Type B pancreatic cell (in vitro differentiated cells): ENCODE measurements at regions not wholly inside any gene's neighbourhood (a gene's known extent, or its start where the extent isn't known, plus 50 kb on each side); places are given as distances from the start of the nearest gene placed in this dataset.
A peak's percentile ranks its signal among the peaks of the same experiment; 100 is the strongest.

Experiments used
- DNase-seq: peaks from one replicate; pipeline ENCODE4 v3.0.0; 2021; ENCODE audit warnings: mixed read lengths; ENCODE audit not compliant: unreplicated experiment; ENCODE audit errors: extremely low spot score
- H3K27ac Mint-ChIP-seq: 2 replicates; pipeline ENCODE4 v1.8.0; 2021; ENCODE audit warnings: mild to moderate bottlenecking, mixed read lengths
- H3K27me3 Mint-ChIP-seq: 2 replicates; pipeline ENCODE4 v1.8.0; 2021; ENCODE audit warnings: mixed read lengths
- H3K36me3 Mint-ChIP-seq: 2 replicates; pipeline ENCODE4 v1.8.0; 2021; ENCODE audit warnings: mixed read lengths
- H3K4me1 Mint-ChIP-seq: one replicate; pipeline ENCODE4 v1.8.0; 2021; ENCODE audit warnings: mixed read lengths; ENCODE audit not compliant: unreplicated experiment
- H3K4me3 Mint-ChIP-seq: 2 replicates; pipeline ENCODE4 v1.8.0; 2021; ENCODE audit warnings: mild to moderate bottlenecking, mixed read lengths
- H3K9me3 Mint-ChIP-seq: 2 replicates; pipeline ENCODE4 v1.8.0; 2021; ENCODE audit warnings: mixed read lengths
- TF ChIP-seq, protein P1 (sequence below): fragments of 200-600 bp; sonication (generic); conservative IDR thresholded peaks from 2 replicates; pipeline ENCODE4 v1.5.0; 2021; ENCODE audit warnings: antibody characterized with exemption, mild to moderate bottlenecking

DNA sequence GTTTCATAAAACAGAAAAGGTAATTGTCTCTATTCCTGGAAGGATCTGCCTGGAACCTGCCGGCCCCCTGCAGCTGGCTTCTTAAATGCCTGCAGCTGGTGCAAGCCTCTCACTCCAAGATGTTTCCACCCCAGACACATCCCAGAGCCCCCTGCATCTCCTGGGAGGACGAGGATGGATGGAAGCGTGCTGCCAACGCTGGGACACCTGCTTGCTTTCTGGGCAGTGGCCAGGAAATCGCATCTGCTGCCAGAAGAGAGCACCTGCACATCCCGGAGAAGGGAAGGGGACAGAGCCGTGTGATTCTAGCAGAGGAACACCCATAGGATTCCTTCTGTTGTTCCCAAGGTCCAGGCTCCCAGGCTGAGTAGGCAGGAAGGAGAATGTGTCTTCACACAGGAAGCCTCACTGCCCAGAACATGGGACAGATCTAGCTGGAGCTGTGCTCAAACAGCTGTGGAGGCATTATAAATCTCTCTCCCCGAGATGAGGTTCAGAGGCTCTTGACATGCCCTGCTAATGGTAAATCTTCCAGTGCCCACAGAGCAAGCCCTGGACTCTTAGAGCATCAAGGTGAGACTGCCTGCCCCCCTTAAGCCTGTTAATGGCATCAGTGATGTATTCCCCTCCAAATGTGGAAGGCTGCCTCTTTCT, 138.8 kb upstream of the MAP1LC3B2 start:
- DNase-seq = no peak
- TF ChIP-seq, protein P1, sequence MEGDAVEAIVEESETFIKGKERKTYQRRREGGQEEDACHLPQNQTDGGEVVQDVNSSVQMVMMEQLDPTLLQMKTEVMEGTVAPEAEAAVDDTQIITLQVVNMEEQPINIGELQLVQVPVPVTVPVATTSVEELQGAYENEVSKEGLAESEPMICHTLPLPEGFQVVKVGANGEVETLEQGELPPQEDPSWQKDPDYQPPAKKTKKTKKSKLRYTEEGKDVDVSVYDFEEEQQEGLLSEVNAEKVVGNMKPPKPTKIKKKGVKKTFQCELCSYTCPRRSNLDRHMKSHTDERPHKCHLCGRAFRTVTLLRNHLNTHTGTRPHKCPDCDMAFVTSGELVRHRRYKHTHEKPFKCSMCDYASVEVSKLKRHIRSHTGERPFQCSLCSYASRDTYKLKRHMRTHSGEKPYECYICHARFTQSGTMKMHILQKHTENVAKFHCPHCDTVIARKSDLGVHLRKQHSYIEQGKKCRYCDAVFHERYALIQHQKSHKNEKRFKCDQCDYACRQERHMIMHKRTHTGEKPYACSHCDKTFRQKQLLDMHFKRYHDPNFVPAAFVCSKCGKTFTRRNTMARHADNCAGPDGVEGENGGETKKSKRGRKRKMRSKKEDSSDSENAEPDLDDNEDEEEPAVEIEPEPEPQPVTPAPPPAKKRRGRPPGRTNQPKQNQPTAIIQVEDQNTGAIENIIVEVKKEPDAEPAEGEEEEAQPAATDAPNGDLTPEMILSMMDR = no peak
- Mint-ChIP-seq H3K4me3 (no peak overlapping the region), H3K9me3 (no peaks in the 10 kb centered on the region), H3K4me1 (peaks cover 5% of the 10 kb centered on the region), H3K36me3 (peaks cover 4% of the 10 kb centered on the region), H3K27me3 (no peaks in the 10 kb centered on the region), H3K27ac (no peak overlapping the region)

DNA sequence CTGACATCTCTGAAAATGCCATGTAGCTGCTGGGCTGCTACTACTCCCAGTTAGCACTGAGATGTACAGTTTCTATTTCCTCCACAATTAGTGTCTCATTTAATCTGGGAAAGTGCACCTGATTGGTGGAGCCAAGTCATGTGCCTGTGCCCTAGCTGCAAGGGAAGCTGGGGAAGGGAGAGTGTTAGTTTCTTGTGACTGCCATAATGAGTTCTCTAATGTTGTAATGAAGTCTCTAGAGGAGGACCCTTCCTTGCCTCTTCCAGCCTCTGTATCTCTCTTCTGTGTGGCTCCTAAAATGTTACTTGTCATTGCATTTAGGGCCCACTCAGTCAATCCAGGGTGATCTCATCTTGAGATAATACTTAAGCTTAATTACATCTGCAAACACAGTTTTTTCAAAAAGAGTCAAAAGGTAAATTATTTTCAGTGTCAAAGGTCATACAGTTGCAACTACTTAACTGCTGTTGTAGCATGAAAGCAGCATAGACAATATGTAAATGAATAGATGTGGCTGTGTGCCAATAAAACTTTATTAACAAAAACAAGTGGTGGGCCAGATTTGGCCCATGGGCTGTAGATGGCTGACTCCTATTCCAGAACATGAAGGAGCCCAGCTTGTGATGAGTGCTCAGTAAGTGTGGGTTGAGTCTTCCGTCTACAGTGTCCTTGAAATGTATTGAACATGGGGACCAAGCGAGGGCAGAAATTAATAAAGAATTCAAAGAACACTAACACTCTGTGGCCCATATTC, 137.2 kb upstream of the MAP1LC3B2 start:
- no peak overlapping the region for H3K4me3 Mint-ChIP-seq
- H3K36me3 Mint-ChIP-seq = peaks cover 4% of the 10 kb centered on the region
- no peaks in the 10 kb centered on the region for H3K9me3 Mint-ChIP-seq
- no peak overlapping the region for H3K27ac Mint-ChIP-seq
- TF ChIP-seq, protein P1 = no peak
- H3K4me1 Mint-ChIP-seq = peaks cover 13% of the 10 kb centered on the region
- no peak for DNase-seq
- peaks cover 5% of the 10 kb centered on the region for H3K27me3 Mint-ChIP-seq

DNA sequence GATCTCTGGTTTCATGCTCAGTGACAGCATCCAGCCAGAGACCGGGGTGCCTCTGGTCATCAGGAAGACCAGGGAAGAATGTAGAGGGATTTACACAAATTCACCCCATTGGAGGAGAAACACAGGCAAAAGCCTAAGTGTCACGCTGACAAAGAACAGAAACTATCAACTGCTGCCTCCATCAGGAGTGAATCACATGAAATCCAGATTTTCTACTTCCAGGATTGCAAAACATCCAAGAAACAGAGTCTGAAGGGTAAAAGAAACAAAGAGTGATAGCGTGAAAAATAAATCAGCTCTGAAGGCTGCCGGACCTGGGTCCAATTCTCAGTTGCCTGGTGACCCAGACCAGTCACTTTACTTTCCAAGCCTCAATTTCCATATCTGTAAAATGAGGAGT, 136.1 kb upstream of the MAP1LC3B2 start:
- Mint-ChIP-seq H3K4me1 (peaks cover 22% of the 10 kb centered on the region), H3K4me3 (no peak overlapping the region), H3K9me3 (no peaks in the 10 kb centered on the region), H3K27ac (peak overlapping the region; percentile 39), H3K36me3 (peaks cover 4% of the 10 kb centered on the region), H3K27me3 (peaks cover 11% of the 10 kb centered on the region)
- TF ChIP-seq, protein P1 = no peak
- no peak for DNase-seq

DNA sequence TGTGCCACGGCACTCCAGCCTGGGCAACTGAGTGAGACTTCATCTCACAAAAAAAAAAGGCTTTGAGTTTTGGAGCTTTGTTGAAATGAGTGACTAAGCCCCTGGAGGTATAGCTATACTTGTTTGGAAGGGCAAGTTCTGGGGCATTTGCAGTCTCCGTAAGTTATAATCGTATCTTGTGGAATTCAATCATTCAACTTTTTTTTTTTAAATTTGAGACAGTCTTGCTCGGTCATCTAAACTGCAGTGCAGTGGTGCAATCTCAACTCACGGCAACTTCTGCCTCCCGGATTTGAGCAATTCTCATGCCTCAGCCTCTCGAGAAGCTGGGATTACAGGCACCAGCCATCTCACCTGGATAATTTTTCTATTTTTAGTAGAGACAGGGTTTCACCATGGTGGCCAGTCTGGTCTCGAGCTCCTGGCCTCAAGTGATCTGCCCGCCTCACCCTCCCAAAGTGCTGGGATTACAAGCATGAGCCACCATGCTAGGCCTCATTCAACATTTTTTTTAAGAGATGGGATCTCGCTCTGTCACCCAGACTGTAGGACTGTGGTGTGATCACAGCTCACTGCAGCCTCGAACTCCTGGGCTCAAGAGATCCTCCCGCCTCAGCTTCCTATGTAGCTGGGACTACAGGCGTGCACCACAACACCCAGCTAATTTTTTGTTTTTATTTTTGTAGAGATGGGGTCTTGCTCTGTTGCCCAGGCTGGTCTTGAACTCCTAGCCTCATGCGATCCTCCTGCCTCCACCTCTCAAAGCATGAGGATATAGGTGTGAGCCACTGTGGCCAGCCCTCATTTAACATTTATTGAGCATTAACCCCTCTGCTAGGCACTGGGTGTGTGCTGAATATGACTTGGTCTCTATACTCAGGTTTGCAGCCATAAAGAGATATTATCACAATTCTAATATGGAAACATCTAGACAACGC, 133.7 kb upstream of the MAP1LC3B2 start:
- peaks cover 37% of the 10 kb centered on the region for H3K4me1 Mint-ChIP-seq
- H3K27me3 Mint-ChIP-seq = peaks cover 11% of the 10 kb centered on the region
- peak overlapping the region; percentile 17 for H3K4me3 Mint-ChIP-seq
- H3K36me3 Mint-ChIP-seq = peaks cover 4% of the 10 kb centered on the region
- TF ChIP-seq, protein P1 = no peak
- no peak for DNase-seq
- no peaks in the 10 kb centered on the region for H3K9me3 Mint-ChIP-seq
- peak overlapping the region; percentile 85 for H3K27ac Mint-ChIP-seq

DNA sequence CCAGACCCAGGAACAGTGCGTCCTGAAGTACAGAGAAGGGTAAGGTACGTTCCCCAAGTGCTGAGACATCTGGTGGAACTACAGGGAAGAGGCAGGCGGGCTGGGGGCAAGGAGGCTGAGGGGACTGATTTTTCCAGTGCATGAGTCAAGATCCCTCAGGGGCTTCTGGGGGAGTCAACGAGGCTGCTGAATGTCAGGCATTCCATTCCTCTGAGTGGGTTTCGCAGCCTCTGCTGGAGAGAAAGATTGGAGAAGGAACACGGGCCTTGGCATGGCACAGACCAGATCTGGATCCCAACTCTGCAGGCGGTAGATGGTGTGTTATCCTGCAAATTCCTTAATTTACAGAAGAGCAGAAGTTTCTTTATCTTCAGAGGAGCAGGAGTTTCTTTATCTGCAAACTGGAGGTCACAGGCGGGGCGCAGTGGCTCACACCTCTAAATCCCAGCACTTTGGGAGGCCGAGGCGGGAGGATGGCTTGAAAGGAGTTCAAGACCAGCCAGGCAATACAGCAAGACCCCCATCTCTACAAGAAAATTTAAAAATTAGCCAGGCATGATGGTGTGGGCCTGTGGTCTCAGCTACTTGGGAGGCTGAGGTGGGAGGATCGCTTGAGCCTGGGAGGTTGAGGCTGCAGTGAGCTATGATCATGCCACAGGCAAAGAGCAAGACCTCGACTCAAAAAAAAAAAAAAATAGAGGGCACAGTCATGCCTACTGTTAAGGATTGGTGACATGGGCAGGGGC, 132.6 kb upstream of the MAP1LC3B2 start:
- Mint-ChIP-seq H3K27ac (peak overlapping the region; percentile 89), H3K4me3 (peak overlapping the region; percentile 17)
- DNase-seq = peak; percentile 71

More for the DNA sequence above, 132.6 kb upstream of the MAP1LC3B2 start:
- Mint-ChIP-seq H3K4me1 (peaks cover 41% of the 10 kb centered on the region), H3K36me3 (peaks cover 4% of the 10 kb centered on the region), H3K27me3 (peaks cover 11% of the 10 kb centered on the region), H3K9me3 (no peaks in the 10 kb centered on the region)
- TF ChIP-seq, protein P1 = peak; percentile 43
